Fibroblast of pulmonary artery (primary cell): ENCODE measurements at regions not wholly inside any gene's neighbourhood (a gene's known extent, or its start where the extent isn't known, plus 50 kb on each side); places are given as distances from the start of the nearest gene placed in this dataset.

Source experiments
- DNase-seq: peaks from one replicate; pipeline ENCODE4 v3.0.0-alpha.2; 2010; ENCODE audit warnings: low read depth
- H3K4me3 ChIP-seq: replicated peaks from 2 replicates; pipeline ENCODE4 v1.5.1; 2011; ENCODE audit warnings: low read depth, mild to moderate bottlenecking, control low read depth, low read length, moderate library complexity
- TF ChIP-seq, protein P1 (sequence below): IDR thresholded peaks from 2 replicates; pipeline ENCODE4 v1.5.1; 2011; ENCODE audit warnings: mild to moderate bottlenecking, control low read depth, low read length, inconsistent platforms; ENCODE audit errors: missing control alignments

GRCh38 chr1:244288663-244289062 lies 163.0 kb downstream of the ADSS2 start:
- no peak for DNase-seq
- TF ChIP-seq, protein P1, sequence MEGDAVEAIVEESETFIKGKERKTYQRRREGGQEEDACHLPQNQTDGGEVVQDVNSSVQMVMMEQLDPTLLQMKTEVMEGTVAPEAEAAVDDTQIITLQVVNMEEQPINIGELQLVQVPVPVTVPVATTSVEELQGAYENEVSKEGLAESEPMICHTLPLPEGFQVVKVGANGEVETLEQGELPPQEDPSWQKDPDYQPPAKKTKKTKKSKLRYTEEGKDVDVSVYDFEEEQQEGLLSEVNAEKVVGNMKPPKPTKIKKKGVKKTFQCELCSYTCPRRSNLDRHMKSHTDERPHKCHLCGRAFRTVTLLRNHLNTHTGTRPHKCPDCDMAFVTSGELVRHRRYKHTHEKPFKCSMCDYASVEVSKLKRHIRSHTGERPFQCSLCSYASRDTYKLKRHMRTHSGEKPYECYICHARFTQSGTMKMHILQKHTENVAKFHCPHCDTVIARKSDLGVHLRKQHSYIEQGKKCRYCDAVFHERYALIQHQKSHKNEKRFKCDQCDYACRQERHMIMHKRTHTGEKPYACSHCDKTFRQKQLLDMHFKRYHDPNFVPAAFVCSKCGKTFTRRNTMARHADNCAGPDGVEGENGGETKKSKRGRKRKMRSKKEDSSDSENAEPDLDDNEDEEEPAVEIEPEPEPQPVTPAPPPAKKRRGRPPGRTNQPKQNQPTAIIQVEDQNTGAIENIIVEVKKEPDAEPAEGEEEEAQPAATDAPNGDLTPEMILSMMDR: no peak
- H3K4me3 ChIP-seq: no peak overlapping the region

- no peak overlapping the region for H3K4me3 ChIP-seq
- TF ChIP-seq, protein P1: no peak
- no peak for DNase-seq
Observed at GRCh38 chr1:244289991-244290785, 161.5 kb downstream of the ADSS2 start.

DNA sequence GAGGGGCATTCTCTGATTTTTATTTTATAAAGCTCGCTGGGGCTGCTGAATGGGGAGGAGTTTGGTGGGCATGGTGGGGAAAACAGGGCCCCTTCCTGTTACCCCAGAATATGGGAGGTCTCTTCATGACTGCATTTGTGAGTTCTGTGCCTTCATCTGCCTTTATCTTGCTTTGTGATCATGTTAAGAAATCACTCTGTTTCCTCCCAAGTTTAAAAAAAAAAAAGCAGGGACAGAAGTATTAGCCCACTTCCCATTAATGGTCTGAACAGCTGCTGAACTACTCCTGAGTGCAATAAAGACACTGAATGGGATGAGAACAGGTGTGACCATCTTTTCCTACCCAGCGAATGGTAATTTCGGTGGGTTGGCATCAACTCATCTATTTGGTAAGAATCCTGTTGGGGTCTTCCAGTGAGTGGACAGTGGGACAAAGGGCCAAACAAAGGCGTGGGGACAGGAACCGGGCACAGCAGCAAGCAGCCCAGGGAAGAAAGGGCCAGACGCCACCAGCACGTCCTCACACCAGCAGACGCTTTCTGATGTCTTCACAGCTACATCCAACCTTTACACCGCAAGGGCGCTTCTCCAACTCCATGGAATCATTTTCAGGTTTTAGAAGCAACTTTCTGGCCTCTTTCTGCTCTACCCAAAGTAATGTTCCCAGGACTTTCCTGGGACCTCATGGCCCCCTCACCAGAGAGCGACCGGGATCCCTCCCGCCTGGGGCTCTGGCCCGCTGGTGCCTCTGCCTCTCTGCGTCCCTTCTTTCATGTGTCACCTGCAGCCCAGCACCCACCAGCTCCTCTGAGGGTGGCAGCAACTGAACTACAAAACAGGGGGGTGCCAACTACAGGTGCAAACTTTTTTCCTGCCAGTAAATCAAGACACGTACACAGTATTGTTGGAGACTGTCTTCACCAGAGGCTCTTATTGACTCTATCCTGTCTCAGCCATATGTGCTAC lies 160.2 kb downstream of the ADSS2 start:
- H3K4me3 ChIP-seq: no peak overlapping the region
- TF ChIP-seq, protein P1: no peak
- DNase-seq: no peak

DNA sequence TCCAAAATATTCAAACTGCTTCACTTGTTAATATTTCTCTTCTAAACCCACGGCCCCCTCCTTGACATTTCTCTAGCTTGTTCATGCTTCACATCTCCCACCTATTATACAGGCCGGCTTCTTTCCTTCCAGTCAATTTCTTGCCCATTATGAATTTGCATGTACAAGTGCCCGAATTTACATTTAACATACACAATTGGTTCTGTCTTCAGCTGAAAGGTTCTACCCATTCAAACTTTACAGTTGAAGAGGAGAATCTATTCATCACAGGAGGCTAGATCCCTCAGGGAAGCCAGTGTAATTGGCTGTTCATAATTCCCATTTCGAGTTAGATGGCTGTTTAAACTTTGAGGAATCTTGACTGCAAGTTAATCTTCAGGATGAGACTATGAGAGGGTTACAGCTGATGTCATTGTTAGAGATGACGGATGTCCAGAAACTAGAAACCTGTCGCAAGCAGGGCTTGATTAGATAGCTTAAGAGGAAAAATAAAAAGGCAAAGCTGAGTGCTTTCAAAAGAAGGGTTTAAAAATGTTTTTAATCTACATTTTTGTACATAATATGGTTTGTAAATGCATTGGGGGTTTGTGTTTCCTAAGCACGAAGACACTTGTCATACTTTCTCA lies 157.0 kb downstream of the ADSS2 start:
- no peak overlapping the region for H3K4me3 ChIP-seq
- TF ChIP-seq, protein P1: no peak
- no peak for DNase-seq

DNA sequence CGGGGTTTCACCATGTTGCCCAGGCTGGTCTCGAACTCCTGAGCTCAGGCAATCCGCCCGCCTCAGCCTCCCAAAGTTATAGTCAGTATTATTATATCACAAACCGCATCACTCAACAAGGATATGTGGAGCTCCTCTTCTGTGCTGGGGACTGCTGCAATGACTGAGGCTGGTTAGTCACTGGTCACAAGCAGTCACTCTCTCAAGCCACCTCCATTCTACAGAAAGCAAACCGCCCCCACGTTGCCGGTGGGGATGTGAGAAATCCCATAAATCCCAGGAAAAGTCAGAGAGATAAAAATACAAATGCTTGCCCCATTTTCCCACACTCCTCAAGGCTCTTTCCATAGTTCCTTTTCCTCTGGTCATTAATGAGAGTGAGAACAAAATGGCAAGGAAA lies 155.7 kb downstream of the ADSS2 start:
- TF ChIP-seq, protein P1: no peak

GRCh38 chr1:244296447-244296846 lies 155.3 kb downstream of the ADSS2 start:
- TF ChIP-seq, protein P1: no peak
- no peak overlapping the region for H3K4me3 ChIP-seq
- DNase-seq: peak; percentile 40

More for the DNA sequence above, 155.7 kb downstream of the ADSS2 start:
- DNase-seq: no peak
- H3K4me3 ChIP-seq: no peak overlapping the region
